Trophoblast cell (in vitro differentiated cells and primary cell): ENCODE measurements at regions not wholly inside any gene's neighbourhood (a gene's known extent, or its start where the extent isn't known, plus 50 kb on each side); places are given as distances from the start of the nearest gene placed in this dataset.

Source experiments
- DNase-seq, 2 donors: peaks; one replicate each; pipeline ENCODE4 v3.0.0-alpha.2; 2016
- H2AFZ ChIP-seq: 2 replicates; pipeline ENCODE4 v1.6.1; 2013; ENCODE audit warnings: low read length, moderate library complexity, mild to moderate bottlenecking; ENCODE audit not compliant: insufficient read depth, poor library complexity
- H2AK5ac ChIP-seq: 2 replicates; pipeline ENCODE4 v1.6.1; 2013; ENCODE audit warnings: mild to moderate bottlenecking, low read length
- H2BK120ac ChIP-seq: 2 replicates; pipeline ENCODE4 v1.6.1; 2013; ENCODE audit warnings: low read length, mild to moderate bottlenecking, moderate library complexity; ENCODE audit not compliant: insufficient read depth, poor library complexity
- H2BK12ac ChIP-seq: 2 replicates; pipeline ENCODE4 v1.6.1; 2013; ENCODE audit warnings: mild to moderate bottlenecking, low read length, moderate library complexity
- H2BK5ac ChIP-seq: 2 replicates; pipeline ENCODE4 v1.6.1; 2013; ENCODE audit warnings: low read length, low read depth, moderate library complexity, mild to moderate bottlenecking; ENCODE audit not compliant: poor library complexity
- H3K14ac ChIP-seq: 2 replicates; pipeline ENCODE4 v1.6.1; 2013; ENCODE audit warnings: mild to moderate bottlenecking, low read length
- H3K18ac ChIP-seq: 2 replicates; pipeline ENCODE4 v1.6.1; 2013; ENCODE audit warnings: mild to moderate bottlenecking, low read length
- H3K23ac ChIP-seq: 2 replicates; pipeline ENCODE4 v1.6.1; 2013; ENCODE audit warnings: low read length
- H3K27ac ChIP-seq: 2 replicates; pipeline ENCODE4 v1.5.1; 2013; ENCODE audit warnings: low read depth, mild to moderate bottlenecking, inconsistent platforms, low read length, moderate library complexity
- H3K27me3 ChIP-seq: 2 replicates; pipeline ENCODE4 v1.6.1; 2013; ENCODE audit warnings: inconsistent platforms, mild to moderate bottlenecking, low read length, moderate library complexity; ENCODE audit not compliant: insufficient read depth
- H3K36me3 ChIP-seq, 2 experiments: 1 replicate in 1 of 2; 2 replicates in 1 of 2; pipeline ENCODE4 v1.6.1; 2013; ENCODE audit warnings: low read length in 2 of 2, mild to moderate bottlenecking in 2 of 2, moderate library complexity in 1 of 2; ENCODE audit not compliant: insufficient read depth in 2 of 2, control insufficient read depth in 1 of 2
- H3K4ac ChIP-seq: 2 replicates; pipeline ENCODE4 v1.6.1; 2013; ENCODE audit warnings: low read depth, mild to moderate bottlenecking, low read length, moderate library complexity
- H3K4me1 ChIP-seq, 2 experiments: 1 replicate in 1 of 2; 2 replicates in 1 of 2; pipeline ENCODE4 v1.6.1; 2013; ENCODE audit warnings: low read length in 2 of 2, mild to moderate bottlenecking in 2 of 2, moderate library complexity in 1 of 2; ENCODE audit not compliant: insufficient read depth in 2 of 2, control insufficient read depth in 1 of 2
- H3K4me2 ChIP-seq: 2 replicates; pipeline ENCODE4 v1.6.1; 2013; ENCODE audit warnings: inconsistent platforms, mild to moderate bottlenecking, low read length, moderate library complexity
- H3K4me3 ChIP-seq: 2 replicates; pipeline ENCODE4 v1.5.1; 2013; ENCODE audit warnings: mild to moderate bottlenecking, low read depth, low read length, inconsistent platforms
- H3K79me1 ChIP-seq: one replicate; pipeline ENCODE4 v1.6.1; 2013; ENCODE audit warnings: low read length
- H3K79me2 ChIP-seq: 2 replicates; pipeline ENCODE4 v1.6.1; 2013; ENCODE audit warnings: low read length, mild to moderate bottlenecking; ENCODE audit not compliant: control insufficient read depth, insufficient read depth, poor library complexity
- H3K9ac ChIP-seq: 2 replicates; pipeline ENCODE4 v1.6.1; 2013; ENCODE audit warnings: mild to moderate bottlenecking, low read length
- H3K9me3 ChIP-seq: 2 replicates; pipeline ENCODE4 v1.6.1; 2013; ENCODE audit warnings: low read depth, mild to moderate bottlenecking, control low read depth, inconsistent platforms, low read length; ENCODE audit not compliant: insufficient read depth
- H4K12ac ChIP-seq: 2 replicates; pipeline ENCODE4 v1.6.1; 2013; ENCODE audit warnings: low read depth, mild to moderate bottlenecking, low read length, moderate library complexity
- H4K8ac ChIP-seq: 2 replicates; pipeline ENCODE4 v1.6.1; 2013; ENCODE audit warnings: low read depth, mild to moderate bottlenecking, low read length, moderate library complexity
- H4K91ac ChIP-seq: one replicate; pipeline ENCODE4 v1.6.1; 2013; ENCODE audit warnings: low read depth, mild to moderate bottlenecking, low read length, moderate library complexity
- WGBS: extraction: QIAGEN DNeasy Blood & Tissue Kit; methylation state at CpG from one replicate; pipeline ENCODE4 v1.1.7; 2013; ENCODE audit warnings: missing lambda C conversion rate; ENCODE audit not compliant: insufficient read length, insufficient coverage; ENCODE audit errors: extremely low coverage; 5-methylcytosine and 5-hydroxymethylcytosine counted together

GRCh38 chr4:125546272-125546671, 231.5 kb downstream of the FAT4 start:
- Histone ChIP-seq H3K79me1 (no peaks in the 10 kb centered on the region), H3K9me3 (peaks cover 4% of the 10 kb centered on the region), H3K14ac (no peak overlapping the region), H3K4me2 (no peak overlapping the region), H3K4ac (no peak overlapping the region), H3K23ac (no peak overlapping the region), H3K9ac (no peak overlapping the region), H3K18ac (no peak overlapping the region), H3K36me3 (no peaks in the 10 kb centered on the region), H3K27me3 (no peaks in the 10 kb centered on the region), H2BK12ac (no peak overlapping the region), H2AFZ (no peak overlapping the region), H2BK5ac (no peak overlapping the region), H2AK5ac (no peak overlapping the region), H4K12ac (no peak overlapping the region), H2BK120ac (no peak overlapping the region), H3K27ac (no peak overlapping the region), H3K4me1 (no peaks in the 10 kb centered on the region), H3K79me2 (no peaks in the 10 kb centered on the region), H3K4me3 (no peak overlapping the region), H4K91ac (no peak overlapping the region), H4K8ac (no peak overlapping the region)
- no peak for DNase-seq
- no CpG with 5 or more reads among the region's 15 CpGs for WGBS

- Histone ChIP-seq H3K4ac (no peak overlapping the region), H2AFZ (no peak overlapping the region), H3K27ac (no peak overlapping the region), H3K4me2 (no peak overlapping the region), H4K12ac (no peak overlapping the region), H3K79me1 (no peaks in the 10 kb centered on the region), H2BK120ac (no peak overlapping the region), H3K9me3 (peaks cover 4% of the 10 kb centered on the region), H3K79me2 (no peaks in the 10 kb centered on the region), H3K27me3 (no peaks in the 10 kb centered on the region), H4K91ac (no peak overlapping the region), H3K23ac (no peak overlapping the region), H3K4me3 (no peak overlapping the region), H2BK5ac (no peak overlapping the region), H2BK12ac (no peak overlapping the region), H3K4me1 (no peaks in the 10 kb centered on the region), H3K36me3 (no peaks in the 10 kb centered on the region), H3K14ac (no peak overlapping the region), H2AK5ac (no peak overlapping the region), H3K18ac (no peak overlapping the region), H3K9ac (peak overlapping the region; percentile 22), H4K8ac (no peak overlapping the region)
- DNase-seq = peak in 1 of 2 donors; percentile 42
- WGBS = no CpG with 5 or more reads among the region's 4 CpGs
Measured at GRCh38 chr4:125547836-125548235, 233.1 kb downstream of the FAT4 start.

GRCh38 chr4:125550769-125551168, 236.0 kb downstream of the FAT4 start:
- no peak overlapping the region for H3K14ac ChIP-seq
- H3K23ac ChIP-seq = no peak overlapping the region
- H4K8ac ChIP-seq = no peak overlapping the region
- H3K4ac ChIP-seq = no peak overlapping the region
- no peak overlapping the region for H2AFZ ChIP-seq
- H3K4me1 ChIP-seq = no peaks in the 10 kb centered on the region
- H3K27ac ChIP-seq = no peak overlapping the region
- H3K9me3 ChIP-seq = peaks cover 4% of the 10 kb centered on the region
- no peak for DNase-seq
- H3K18ac ChIP-seq = no peak overlapping the region
- no peak overlapping the region for H3K9ac ChIP-seq
- H2AK5ac ChIP-seq = no peak overlapping the region
- no peaks in the 10 kb centered on the region for H3K79me1 ChIP-seq
- no peaks in the 10 kb centered on the region for H3K79me2 ChIP-seq
- no peaks in the 10 kb centered on the region for H3K27me3 ChIP-seq
- H3K4me2 ChIP-seq = no peak overlapping the region
- H3K36me3 ChIP-seq = no peaks in the 10 kb centered on the region
- H4K12ac ChIP-seq = no peak overlapping the region
- no peak overlapping the region for H3K4me3 ChIP-seq
- no peak overlapping the region for H2BK120ac ChIP-seq
- H2BK12ac ChIP-seq = no peak overlapping the region
- H2BK5ac ChIP-seq = no peak overlapping the region
- WGBS = no CpG with 5 or more reads among the region's 5 CpGs
- H4K91ac ChIP-seq = no peak overlapping the region

GRCh38 chr4:125551466-125551865, 236.7 kb downstream of the FAT4 start:
- Histone ChIP-seq H2AFZ (no peak overlapping the region), H3K4ac (no peak overlapping the region), H2BK12ac (no peak overlapping the region), H3K9me3 (peaks cover under 1% of the 10 kb centered on the region), H3K9ac (no peak overlapping the region), H3K4me2 (no peak overlapping the region), H3K4me3 (no peak overlapping the region), H3K27ac (no peak overlapping the region), H3K14ac (no peak overlapping the region), H3K79me2 (no peaks in the 10 kb centered on the region), H4K8ac (no peak overlapping the region), H3K23ac (no peak overlapping the region), H4K12ac (no peak overlapping the region), H3K79me1 (no peaks in the 10 kb centered on the region), H2BK5ac (no peak overlapping the region), H3K4me1 (no peaks in the 10 kb centered on the region), H2BK120ac (no peak overlapping the region), H3K18ac (no peak overlapping the region), H2AK5ac (no peak overlapping the region), H3K27me3 (no peaks in the 10 kb centered on the region), H4K91ac (no peak overlapping the region), H3K36me3 (no peaks in the 10 kb centered on the region)
- WGBS = no CpG with 5 or more reads among the region's 2 CpGs
- DNase-seq = no peak
